Endothelial cell of hepatic sinusoid (primary cell): ENCODE measurements at regions not wholly inside any gene's neighbourhood (a gene's known extent, or its start where the extent isn't known, plus 50 kb on each side); places are given as distances from the start of the nearest gene placed in this dataset.

Source experiments
- in situ Hi-C: cut with HindIII; loops from 2 replicates; pipeline ENCODE4 v1.10.0; 2017; ENCODE audit warnings: low sequenced_read_pairs

DNA sequence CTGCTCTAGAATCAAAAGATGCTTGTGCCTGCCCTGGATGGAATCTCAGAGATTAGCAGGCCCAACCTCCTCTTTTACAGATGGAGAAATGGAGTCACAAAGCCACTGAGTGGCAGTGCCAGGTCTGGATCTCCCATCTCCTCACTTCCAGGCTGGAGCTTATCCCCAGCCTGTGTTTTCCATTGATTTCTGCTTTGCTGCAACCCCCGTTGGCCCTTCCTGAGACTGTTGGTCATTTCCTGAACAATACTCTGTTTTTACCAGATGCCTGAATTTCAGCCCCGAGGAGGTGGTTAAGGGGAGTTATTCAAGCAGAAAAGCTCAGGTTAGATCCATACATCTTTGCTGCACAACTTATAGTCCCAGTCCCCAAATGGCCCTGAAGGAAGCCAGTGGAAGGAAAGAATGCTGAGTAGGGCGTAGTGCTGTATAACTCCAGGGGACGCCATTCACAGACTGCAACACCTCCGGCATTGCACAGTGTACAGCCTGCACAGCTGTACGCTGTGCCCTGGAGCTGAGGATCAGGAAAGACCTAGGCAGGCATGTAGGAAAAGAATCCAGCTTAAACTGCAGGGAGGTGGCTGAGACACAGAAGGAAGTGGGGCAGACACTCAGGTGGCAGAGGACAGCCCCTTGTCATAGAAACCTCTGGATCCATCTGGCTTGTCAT is 77.5 kb downstream of the RPLP1 start:
- in situ Hi-C loops = no loop called here

DNA sequence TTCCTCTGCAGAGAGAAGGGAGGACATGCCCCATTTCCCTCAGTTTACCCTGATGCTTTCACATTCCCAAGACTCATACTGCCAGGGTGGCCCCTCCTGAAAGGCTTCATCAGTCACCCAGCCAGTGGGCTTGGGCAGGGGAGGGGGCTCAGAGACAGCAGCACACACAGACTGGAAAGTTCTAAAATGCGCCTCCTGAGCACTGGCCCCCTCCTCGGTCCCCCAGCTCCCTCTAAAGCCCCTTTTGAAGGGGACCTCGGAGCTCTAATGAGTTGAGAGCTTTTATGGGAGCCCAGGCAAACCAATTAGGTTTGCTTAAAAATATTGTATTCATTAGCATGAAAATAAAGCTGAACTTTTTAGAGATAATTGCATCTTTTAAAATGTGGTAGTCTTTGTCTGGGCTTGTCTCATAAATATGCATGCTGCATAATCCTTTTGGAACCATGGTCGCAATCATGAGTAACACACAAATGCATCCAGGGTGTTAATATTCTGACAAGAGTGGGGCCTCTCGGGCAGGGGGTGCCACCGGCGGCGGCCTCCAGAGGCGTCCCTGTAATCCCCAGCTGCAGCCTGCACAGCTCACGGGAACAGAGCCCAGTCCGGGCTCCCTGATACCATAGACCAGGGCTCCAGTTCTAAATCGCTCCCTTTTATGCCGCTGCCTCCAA is 78.5 kb downstream of the RPLP1 start:
- in situ Hi-C loops = no loop called here

DNA sequence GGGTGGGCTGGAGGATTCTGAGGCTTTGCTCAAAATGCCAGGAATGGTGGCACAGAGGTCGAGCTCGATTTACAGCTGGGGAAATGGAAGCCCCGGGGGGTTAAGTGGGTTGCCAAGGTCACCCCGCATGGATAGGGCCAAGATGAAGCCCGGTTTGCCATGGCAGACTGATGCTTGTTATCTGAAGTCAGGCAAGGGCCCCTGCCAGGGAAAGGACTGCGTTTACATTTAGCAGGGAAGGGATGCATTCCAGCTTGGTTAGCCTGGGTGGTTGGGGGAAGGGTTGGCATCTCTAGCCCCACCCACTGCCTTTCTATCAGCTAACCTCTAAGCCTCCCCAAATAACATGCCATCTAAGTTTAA is 79.0 kb downstream of the RPLP1 start:
- in situ Hi-C loops = no loop called here

- in situ Hi-C loops = no loop called here
Observed at GRCh38 chr15:69532066-69532465, 79.4 kb downstream of the RPLP1 start.

DNA sequence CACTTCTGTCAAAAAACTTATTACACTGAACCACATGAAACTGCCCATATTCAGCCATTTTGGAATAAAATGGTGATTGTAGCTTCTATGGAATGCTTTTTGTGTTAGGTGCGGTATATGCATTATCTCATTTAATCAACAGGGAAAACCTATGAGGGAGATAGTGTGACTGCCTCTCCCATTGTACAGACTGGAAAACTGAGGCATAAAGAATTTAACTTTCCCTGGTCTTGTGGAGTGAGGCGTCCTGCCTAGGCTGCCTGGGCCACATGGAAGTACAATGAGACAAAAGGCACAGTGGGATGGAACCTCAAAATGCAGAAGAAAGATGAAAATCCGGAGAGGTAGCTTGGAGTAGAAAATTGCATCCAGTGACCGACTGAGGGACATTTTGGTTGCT is 80.2 kb downstream of the RPLP1 start:
- in situ Hi-C loops = no loop called here

DNA sequence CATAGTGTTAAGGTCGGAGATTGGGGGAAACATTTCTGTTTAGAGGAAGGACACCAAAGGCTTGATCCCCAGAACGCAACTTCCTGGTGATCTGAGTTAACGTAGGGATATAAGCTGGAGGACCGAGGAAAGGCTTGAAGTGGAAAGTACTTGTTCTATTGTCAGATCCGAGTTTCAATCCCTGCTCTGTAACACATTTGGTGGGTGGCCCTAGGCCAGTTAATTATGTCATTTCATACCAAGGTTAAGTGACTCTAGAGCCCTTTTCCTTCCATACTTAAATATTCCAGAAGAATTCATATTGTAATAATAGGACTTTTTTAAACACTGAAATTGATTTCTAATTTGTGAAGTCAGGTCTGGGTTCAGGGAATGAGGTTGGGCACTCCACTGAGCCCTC is 80.9 kb downstream of the RPLP1 start:
- in situ Hi-C loops = no loop called here

- in situ Hi-C loops = no loop called here
Observed at GRCh38 chr15:69535101-69535638, 82.6 kb downstream of the RPLP1 start.

- in situ Hi-C loops = no loop called here
Observed at GRCh38 chr15:69535998-69536397, 83.4 kb downstream of the RPLP1 start.

GRCh38 chr15:69536726-69537512 is 84.3 kb downstream of the RPLP1 start:
- in situ Hi-C loops = no loop called here

GRCh38 chr15:69537901-69538300 is 85.3 kb downstream of the RPLP1 start:
- in situ Hi-C loops = no loop called here

- in situ Hi-C loops = no loop called here
Observed at GRCh38 chr15:69538379-69538778, 85.8 kb downstream of the RPLP1 start.

DNA sequence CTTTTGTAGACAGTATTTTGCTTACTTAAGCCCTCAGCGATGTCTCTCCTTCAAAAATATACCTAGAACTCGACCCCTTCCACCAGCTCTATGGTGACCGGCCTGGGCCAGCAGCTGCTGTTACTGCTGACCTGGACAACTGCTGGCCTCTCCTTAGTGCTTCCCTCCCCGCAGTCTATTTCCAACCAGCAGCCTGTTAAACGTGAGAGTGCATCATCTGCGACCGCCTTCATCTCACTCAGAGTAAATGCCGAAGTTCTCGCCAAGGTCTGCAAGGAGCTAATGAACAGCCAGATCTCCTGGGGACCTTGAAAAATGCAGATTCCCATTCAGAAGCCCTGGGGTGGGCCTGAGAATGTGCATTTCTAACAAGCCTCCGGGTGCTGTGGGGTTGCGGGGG is 86.7 kb downstream of the RPLP1 start:
- in situ Hi-C loops = no loop called here

DNA sequence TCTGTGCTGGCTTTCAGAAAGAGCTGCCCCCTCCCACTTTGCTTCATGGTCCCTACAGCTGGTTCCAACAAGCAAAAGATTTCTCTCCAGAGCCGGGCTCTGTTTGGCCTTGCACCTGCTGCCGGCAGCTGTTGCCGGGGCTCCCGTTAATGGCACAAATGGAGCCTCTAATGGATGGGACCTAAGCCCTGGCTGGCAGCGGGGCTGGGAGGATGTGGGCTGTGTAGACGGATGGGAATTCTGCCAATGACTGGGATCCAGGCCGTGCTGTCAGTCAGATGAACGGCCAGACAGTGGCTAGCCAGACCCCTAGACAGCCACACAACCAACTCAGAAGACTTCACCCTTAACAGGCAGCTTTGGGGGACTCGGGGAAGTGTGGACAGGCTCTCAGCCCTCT is 88.0 kb downstream of the RPLP1 start:
- in situ Hi-C loops = no loop called here

DNA sequence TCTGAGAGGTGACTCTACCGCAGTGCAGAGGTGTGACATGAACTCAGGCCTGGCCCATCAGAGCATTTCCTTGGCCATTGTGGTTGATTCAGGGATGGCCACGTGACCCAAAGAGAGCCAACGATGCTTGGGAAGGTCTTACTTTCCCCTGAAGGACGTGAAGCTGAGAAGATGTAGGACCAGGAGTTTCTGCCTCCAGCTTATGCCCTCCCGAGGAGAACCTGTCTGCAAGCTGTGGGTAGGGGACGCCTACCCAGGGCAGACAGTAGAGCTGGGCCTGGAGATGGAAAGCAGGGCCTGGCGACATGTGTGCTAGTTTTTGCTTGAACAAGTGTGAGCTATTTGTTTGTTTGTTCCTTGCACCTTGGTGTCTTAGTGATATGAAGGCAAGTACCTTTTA is 89.4 kb downstream of the RPLP1 start:
- in situ Hi-C loops = no loop called here

- in situ Hi-C loops = no loop called here
Observed at GRCh38 chr15:69543681-69544364, 91.2 kb downstream of the RPLP1 start.

DNA sequence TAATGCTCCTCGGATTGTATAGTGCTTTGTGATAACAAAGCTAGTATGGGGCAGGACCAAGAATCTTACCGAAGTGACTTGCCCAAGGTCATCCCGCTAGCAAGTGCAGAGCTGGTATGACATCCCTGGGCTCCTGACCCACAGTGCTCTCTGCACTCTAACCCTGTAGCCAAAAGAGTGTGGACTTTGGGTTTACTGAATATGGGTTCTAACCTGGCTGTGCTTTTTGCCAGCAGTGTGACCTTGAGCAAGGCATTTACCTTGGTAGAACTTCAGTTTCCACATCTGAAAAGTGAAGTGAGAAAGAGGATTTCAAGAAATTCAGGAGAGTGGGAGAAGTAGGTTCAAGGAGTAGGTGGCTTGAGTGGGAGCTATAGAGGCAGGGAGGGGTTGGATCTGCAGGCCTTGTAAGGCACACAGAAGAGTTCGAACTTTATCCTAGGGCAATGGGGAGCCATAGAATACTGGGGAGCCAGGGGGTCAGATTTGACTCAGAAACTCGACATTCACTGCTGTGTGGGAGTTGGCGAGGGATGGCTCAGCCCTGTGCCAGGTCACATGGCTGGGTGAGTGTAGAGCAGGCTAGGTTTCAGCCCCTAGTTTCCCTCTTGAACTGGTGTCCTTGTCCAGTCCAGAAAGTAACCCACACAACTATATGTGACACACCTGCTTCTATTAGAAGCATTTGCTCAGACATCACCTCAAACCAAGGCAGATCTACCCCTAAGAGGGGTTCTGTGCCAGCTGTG is 91.9 kb downstream of the RPLP1 start:
- in situ Hi-C loops = no loop called here

DNA sequence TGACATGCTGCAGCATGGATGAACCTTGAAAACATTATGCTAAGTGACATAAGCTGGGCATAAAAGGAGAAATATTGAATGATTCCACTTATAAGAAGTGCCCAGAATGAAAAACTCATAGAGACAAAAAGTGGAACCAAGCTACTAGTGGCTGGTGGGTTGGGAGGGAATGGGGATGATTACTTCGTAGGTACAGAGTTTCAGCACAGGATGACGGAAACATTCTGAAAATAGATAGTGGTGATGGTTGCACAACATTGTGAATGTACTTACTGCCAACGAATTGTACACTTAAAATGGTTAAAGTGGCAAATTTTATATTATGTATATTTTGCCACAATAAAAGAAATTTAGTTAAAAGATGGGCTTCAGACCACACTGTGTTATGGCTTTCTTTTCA is 93.6 kb downstream of the RPLP1 start:
- in situ Hi-C loops = no loop called here

DNA sequence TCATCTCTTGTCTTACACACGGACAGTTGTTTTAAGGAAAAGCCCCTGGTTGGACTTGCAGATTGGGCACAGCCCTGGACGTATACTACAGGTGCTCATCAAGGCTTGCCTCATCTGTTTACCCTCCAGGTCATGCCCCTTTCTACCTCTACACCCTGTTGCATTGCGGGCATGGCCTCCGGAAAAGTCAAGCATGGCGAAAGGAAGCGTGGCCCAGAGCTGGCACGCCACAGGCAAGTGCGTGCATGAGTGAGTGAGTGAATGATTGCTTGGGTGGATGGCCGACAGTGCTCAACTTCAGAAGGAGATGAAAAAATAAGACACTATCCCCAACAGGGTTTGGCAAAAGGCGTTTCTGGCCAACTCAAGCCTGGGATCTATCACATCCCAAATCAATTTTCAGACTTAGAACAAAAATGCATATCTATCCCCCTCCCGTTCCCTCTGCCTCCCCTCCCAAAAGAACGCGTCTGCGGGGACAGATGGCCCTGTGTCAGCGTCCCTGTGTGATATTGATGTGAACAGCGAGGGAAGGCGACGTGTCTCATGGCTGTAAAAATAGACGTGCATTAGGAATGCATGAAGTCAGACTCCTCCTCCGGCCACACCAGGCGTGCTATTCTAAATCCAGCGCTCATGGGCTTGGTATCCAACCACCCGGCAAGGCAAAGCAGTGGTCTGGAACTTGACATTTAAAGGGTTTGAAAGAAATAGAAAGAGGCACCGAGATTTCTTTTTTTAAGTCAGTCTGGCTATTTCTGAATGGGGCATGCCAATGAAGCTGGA is 96.0 kb downstream of the RPLP1 start:
- in situ Hi-C loops = no loop called here

DNA sequence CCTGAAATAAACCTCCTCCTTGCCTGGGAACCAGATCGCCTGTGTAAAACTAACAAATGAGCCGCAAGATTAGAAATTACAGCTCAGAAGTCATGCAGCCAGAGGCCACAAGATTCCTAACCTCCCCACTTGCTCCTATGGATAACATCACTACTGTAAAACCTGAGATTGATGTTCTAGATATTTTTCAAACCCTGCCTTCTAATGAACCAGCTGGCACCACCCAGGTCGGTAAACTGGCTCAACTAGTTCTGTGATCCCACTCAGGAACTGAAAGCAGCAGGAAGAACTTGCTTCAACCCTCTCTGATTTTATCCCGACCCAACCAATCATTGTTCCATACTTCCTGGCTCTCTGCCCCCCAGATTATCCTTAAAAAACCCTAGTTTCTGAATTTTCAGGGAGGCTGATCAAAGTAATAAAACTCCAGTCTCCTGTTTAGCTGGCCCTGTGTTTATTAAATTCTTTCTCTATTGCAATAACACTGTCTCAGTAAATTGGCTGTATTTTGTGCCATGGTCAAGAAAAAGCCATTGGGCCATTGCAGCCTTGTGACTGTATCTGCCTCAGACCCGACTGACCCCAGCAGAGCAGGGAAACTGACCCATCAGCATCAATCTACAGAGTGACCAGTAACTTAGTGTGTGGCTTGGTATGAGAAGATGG is 98.9 kb downstream of the RPLP1 start:
- in situ Hi-C loops = no loop called here
